GM06990 (cell line): ENCODE measurements at regions not wholly inside any gene's neighbourhood (a gene's known extent, or its start where the extent isn't known, plus 50 kb on each side); places are given as distances from the start of the nearest gene placed in this dataset.

Source experiments
- DNase-seq: peaks from one replicate; pipeline ENCODE4 v3.0.0-alpha.2; 2011; ENCODE audit not compliant: insufficient read length; ENCODE audit errors: extremely low read depth
- H3K27me3 ChIP-seq: replicated peaks from 2 replicates; pipeline ENCODE4 v1.6.0; 2011; ENCODE audit warnings: low read length; ENCODE audit not compliant: control insufficient read depth, insufficient read depth
- H3K36me3 ChIP-seq: 2 replicates; pipeline ENCODE4 v1.5.1; 2011; ENCODE audit warnings: low read length; ENCODE audit not compliant: control insufficient read depth, insufficient read depth
- H3K4me3 ChIP-seq: replicated peaks from 2 replicates; pipeline ENCODE4 v1.5.1; 2011; ENCODE audit warnings: low read depth, mild to moderate bottlenecking, control low read depth, low read length
- CTCF ChIP-seq: IDR thresholded peaks from 2 replicates; pipeline ENCODE4 v1.5.1; 2011; ENCODE audit warnings: low read length, control low read depth, mild to moderate bottlenecking, inconsistent platforms; ENCODE audit not compliant: insufficient read depth, poor library complexity, severe bottlenecking

GRCh38 chr10:6356280-6356793, 153.6 kb downstream of the PFKFB3 start:
- Histone ChIP-seq H3K4me3 (no peak overlapping the region), H3K36me3 (no peaks in the 10 kb centered on the region), H3K27me3 (no peaks in the 10 kb centered on the region; the same call in 1 of the 2 replicates)
- TF ChIP-seq CTCF = no peak
- no peak for DNase-seq

- Histone ChIP-seq H3K27me3 (no peaks in the 10 kb centered on the region; the same call in none of the 2 replicates), H3K4me3 (no peak overlapping the region), H3K36me3 (no peaks in the 10 kb centered on the region)
- no peak for TF ChIP-seq CTCF
- DNase-seq = no peak
Measured at GRCh38 chr10:6361869-6362268, 159.1 kb downstream of the PFKFB3 start.

DNA sequence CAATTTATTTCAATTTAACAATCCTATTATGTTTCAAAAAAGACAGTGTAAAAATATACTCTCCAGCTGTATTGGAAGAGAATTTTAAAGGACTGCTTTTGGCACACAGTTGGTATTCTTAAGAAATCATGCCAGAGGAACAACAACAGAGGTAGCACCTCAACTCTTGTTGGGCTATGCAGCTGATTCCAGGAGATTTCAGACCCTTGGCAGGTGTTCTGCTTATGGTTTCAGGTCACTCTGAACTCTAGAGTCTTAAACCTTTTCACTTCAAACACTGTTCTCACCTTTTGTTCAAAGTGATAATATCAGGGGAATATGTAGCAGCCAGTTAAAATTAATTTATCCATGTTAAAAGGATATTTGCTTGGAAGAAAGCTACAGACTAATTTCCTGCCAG, 160.1 kb downstream of the PFKFB3 start:
- TF ChIP-seq CTCF = no peak
- H3K27me3 ChIP-seq = no peaks in the 10 kb centered on the region; the same call in none of the 2 replicates
- no peak for DNase-seq
- H3K36me3 ChIP-seq = no peaks in the 10 kb centered on the region
- no peak overlapping the region for H3K4me3 ChIP-seq

DNA sequence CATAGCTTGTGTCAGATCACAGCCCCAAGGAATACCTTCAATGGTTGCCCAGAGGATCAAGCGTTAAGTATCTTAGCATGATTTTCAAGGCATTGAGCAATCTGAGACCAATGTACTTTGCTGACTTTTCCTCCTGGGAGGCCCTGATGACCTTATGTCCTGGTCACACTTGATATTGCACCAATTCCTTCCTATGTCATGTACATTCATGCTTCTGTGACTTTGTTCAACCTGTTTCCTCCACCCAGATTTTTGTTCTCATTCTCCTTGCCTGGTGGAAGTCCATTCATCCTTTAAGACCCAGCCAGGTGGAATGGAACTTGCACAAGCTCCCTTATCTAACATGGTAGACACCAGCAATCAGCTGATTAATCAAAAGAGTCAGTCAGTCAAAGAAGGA, 160.8 kb downstream of the PFKFB3 start:
- H3K27me3 ChIP-seq = no peaks in the 10 kb centered on the region; the same call in none of the 2 replicates
- no peak overlapping the region for H3K4me3 ChIP-seq
- no peak for TF ChIP-seq CTCF
- no peaks in the 10 kb centered on the region for H3K36me3 ChIP-seq
- DNase-seq = no peak

DNA sequence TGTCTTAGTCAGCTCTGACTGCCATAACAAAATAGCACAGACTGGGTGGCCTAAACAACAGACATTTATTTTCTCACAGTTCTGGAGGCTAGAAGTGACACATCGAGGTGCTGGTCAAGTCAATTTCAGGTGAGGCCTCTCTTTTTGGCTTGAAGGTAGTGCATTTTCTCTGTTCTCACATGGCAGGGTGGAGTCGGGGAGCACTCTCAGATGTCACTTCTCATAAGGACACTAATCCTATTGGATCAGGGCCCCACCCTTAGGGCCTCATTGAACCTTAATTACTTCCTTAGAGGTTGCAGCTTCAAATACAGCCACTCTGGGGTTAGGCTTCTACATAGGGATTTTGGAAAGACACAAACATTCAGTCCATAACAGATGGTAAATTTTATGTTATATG, 161.6 kb downstream of the PFKFB3 start:
- no peaks in the 10 kb centered on the region for H3K36me3 ChIP-seq
- no peak overlapping the region for H3K4me3 ChIP-seq
- H3K27me3 ChIP-seq = no peaks in the 10 kb centered on the region; the same call in none of the 2 replicates
- DNase-seq = no peak
- no peak for TF ChIP-seq CTCF

DNA sequence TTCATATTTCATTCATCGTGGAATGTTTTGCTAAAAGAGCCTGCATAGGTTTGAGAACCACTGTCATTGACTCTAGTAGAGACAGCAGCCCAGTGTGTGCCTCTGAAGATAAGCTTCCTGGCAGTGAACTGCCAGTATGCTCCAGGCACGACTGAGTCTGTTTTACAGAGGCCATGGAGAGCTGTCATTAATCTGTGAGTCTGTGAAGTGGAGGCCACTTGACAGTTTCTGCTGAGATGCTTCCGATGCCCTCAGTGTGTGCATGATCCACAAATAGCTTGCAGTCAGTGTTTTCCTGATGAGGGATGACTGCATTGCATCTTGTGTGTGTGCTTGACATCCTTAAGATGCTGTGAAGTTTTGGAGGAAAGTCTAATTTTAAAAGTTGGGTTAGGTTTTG, 162.2 kb downstream of the PFKFB3 start:
- no peak for DNase-seq
- no peak overlapping the region for H3K4me3 ChIP-seq
- H3K27me3 ChIP-seq = no peaks in the 10 kb centered on the region; the same call in none of the 2 replicates
- no peak for TF ChIP-seq CTCF
- H3K36me3 ChIP-seq = no peaks in the 10 kb centered on the region
